ENCODE measurements at regions not wholly inside any gene's neighbourhood (a gene's known extent, or its start where the extent isn't known, plus 50 kb on each side); places are given as distances from the start of the nearest gene placed in this dataset.

DNA sequence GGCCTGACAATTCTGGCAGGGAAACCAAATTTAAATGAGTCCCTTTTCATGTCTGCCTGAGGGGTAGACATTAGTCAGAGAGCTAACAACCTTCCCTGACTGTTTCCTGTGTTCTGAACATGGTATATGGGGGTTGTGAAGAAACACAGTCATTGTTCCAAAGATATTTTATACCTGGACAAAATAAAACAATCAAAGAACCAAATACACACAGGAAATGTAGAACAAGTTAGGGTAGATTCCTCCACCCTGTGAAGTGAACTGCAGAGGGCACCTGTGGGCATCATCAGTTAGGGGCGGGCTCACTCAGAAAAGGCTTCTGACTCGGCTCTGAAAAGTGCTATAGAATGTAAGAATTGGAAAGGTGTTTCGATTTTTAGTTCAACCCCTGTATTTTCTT lies 231.9 kb upstream of the CADM1 start:
- peak; percentile 55 for DNase-seq (ENCODE audit: extremely low spot score)
- H3K36me3 ChIP-seq (ENCODE audit: insufficient read depth): no peaks in the 10 kb centered on the region
- H3K4me3 ChIP-seq (ENCODE audit: low read depth, low read length): no peak overlapping the region
- 79% methylated on average over 3 of the region's 3 CpGs for WGBS
- H3K4me1 ChIP-seq (ENCODE audit: insufficient read depth): no peaks in the 10 kb centered on the region
- no peak overlapping the region for H3K27ac ChIP-seq (ENCODE audit: low read depth)

GRCh38 chr11:115724666-115725065 lies 220.5 kb upstream of the CADM1 start:
- Histone ChIP-seq H3K4me1 (ENCODE audit: insufficient read depth) (no peaks in the 10 kb centered on the region), H3K36me3 (ENCODE audit: insufficient read depth) (no peaks in the 10 kb centered on the region), H3K4me3 (ENCODE audit: low read depth, low read length) (no peak overlapping the region), H3K27ac (ENCODE audit: low read depth) (no peak overlapping the region)
- no peak for DNase-seq (ENCODE audit: extremely low spot score)
- WGBS: 28% methylated on average over 2 of the region's 2 CpGs

DNA sequence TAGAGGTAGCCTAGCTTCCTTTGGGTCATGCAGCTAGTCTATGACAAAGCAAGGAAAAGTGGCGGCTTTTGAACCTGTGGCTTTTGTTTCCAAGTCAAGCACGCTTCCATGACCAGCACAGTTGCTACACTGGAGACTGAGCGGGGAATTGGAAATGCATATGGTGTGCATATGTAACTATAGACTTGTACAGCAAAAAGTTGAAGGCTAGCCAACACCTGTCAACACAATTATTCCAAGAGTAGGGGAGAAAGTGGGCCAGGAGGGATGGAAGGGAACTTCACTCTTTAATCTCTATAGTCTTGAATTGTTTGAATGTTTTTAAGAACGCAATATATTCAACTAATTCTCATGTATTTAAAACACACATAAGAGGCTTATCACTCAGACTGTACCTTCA lies 218.5 kb upstream of the CADM1 start:
- Histone ChIP-seq H3K36me3 (ENCODE audit: insufficient read depth) (no peaks in the 10 kb centered on the region), H3K4me1 (ENCODE audit: insufficient read depth) (no peaks in the 10 kb centered on the region), H3K27ac (ENCODE audit: low read depth) (no peak overlapping the region), H3K4me3 (ENCODE audit: low read depth, low read length) (no peak overlapping the region)
- 87% methylated on average over 4 of the region's 4 CpGs for WGBS
- no peak for DNase-seq (ENCODE audit: extremely low spot score)

GRCh38 chr11:115721296-115721995 lies 217.2 kb upstream of the CADM1 start:
- 87% methylated on average over 3 of the region's 3 CpGs for WGBS
- no peak overlapping the region for H3K4me3 ChIP-seq (ENCODE audit: low read depth, low read length)
- H3K4me1 ChIP-seq (ENCODE audit: insufficient read depth): no peaks in the 10 kb centered on the region
- no peak for DNase-seq (ENCODE audit: extremely low spot score)
- H3K27ac ChIP-seq (ENCODE audit: low read depth): no peak overlapping the region
- H3K36me3 ChIP-seq (ENCODE audit: insufficient read depth): no peaks in the 10 kb centered on the region

DNA sequence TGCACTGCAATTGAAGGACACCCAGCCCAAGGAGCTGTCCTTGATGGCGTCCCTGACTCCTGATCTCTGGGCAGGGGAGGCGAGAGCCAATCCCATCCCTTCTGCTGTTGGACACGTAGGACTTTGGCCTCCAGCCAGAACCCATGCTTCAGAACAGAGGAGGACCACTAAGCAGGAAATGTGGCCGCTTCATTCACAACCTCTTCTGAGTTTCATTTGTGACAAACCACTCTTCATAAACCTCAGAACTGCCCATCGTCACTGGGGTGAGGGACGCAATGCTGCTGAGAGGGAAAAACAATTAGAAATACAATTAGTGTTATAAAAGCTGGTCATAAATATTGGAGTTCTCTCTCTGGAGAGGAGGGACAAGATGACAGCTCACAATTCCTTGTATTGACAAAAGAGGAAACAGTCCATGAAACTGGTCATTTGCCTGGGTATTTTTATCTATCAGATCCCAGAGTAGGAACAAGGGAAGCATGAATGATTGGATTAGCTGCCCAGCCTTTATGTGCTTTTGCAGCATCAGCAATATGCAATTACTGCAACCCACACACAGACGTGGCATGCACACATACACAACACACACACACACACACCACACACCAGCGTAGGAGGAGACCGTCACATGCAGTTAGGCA lies 216.5 kb upstream of the CADM1 start:
- Histone ChIP-seq H3K4me3 (ENCODE audit: low read depth, low read length) (no peak overlapping the region), H3K36me3 (ENCODE audit: insufficient read depth) (no peaks in the 10 kb centered on the region), H3K27ac (ENCODE audit: low read depth) (no peak overlapping the region), H3K4me1 (ENCODE audit: insufficient read depth) (no peaks in the 10 kb centered on the region)
- no peak for DNase-seq (ENCODE audit: extremely low spot score)
- WGBS: 75% methylated on average over 9 of the region's 9 CpGs

GRCh38 chr11:115718945-115719344 lies 214.7 kb upstream of the CADM1 start:
- 97% methylated on average over 3 of the region's 3 CpGs for WGBS
- no peaks in the 10 kb centered on the region for H3K4me1 ChIP-seq (ENCODE audit: insufficient read depth)
- no peak overlapping the region for H3K4me3 ChIP-seq (ENCODE audit: low read depth, low read length)
- H3K36me3 ChIP-seq (ENCODE audit: insufficient read depth): no peaks in the 10 kb centered on the region
- DNase-seq (ENCODE audit: extremely low spot score): no peak
- H3K27ac ChIP-seq (ENCODE audit: low read depth): no peak overlapping the region

- Histone ChIP-seq H3K4me1 (ENCODE audit: insufficient read depth) (no peaks in the 10 kb centered on the region), H3K27ac (ENCODE audit: low read depth) (no peak overlapping the region)
- WGBS: 66% methylated on average over 6 of the region's 6 CpGs
Observed at GRCh38 chr11:115718106-115718505, 213.9 kb upstream of the CADM1 start.

DNA sequence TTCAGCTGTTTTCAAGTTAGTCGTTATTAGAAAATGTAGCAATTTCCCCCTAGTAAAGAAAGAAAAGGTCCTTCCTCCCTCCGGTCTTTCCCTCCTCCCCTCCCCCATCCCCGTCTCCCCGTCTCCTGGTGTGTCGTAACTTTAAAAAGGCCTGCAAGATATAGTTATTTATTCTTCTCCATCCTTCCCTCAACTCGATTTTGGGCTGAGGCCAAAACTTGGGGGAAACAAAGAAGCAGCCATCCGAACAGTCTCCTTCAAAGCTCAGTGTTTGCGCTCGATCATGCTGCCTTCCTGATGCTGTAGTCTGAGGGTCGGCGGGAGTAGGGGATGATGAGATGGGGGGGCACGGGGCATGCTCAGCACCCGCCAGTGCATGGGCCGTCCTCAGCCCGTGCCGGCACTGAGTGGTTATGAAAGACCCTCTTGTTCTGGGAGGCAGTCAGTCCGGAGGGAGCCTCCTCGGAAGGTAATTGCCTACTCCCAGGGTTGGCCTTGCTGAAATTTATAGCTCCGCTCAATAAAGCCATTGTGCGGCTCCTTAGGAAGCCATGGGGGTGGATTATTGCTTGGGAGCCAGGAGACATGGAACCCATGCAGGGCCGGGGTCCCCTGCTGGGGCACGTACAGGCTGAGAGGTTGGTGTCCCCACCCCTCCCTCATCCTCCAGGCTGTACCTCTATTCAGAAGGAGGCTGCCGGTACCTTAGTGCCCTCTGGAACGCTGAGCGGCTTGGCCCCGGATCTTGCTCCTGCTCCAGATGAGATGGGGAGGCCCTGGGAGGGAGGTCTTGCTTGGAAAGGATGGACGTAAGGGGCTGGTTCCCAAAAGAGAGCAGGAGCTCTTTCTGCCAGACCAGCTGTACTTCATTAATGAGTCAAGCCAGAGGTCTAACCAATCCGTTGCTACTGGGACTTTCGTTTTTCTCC lies 212.7 kb upstream of the CADM1 start:
- peak; percentile 73 for DNase-seq (ENCODE audit: extremely low spot score)
- H3K36me3 ChIP-seq (ENCODE audit: insufficient read depth): no peaks in the 10 kb centered on the region
- H3K4me3 ChIP-seq (ENCODE audit: low read depth, low read length): no peak overlapping the region
- H3K27ac ChIP-seq (ENCODE audit: low read depth): no peak overlapping the region
- 46% methylated on average over 29 of the region's 29 CpGs for WGBS
- H3K4me1 ChIP-seq (ENCODE audit: insufficient read depth): no peaks in the 10 kb centered on the region

More at GRCh38 chr11:115718106-115718505, 213.9 kb upstream of the CADM1 start:
- Histone ChIP-seq H3K36me3 (ENCODE audit: insufficient read depth) (no peaks in the 10 kb centered on the region), H3K4me3 (ENCODE audit: low read depth, low read length) (no peak overlapping the region)
- DNase-seq (ENCODE audit: extremely low spot score): no peak

GRCh38 chr11:115716080-115716479 lies 211.9 kb upstream of the CADM1 start:
- no peak overlapping the region for H3K4me3 ChIP-seq (ENCODE audit: low read depth, low read length)

DNA sequence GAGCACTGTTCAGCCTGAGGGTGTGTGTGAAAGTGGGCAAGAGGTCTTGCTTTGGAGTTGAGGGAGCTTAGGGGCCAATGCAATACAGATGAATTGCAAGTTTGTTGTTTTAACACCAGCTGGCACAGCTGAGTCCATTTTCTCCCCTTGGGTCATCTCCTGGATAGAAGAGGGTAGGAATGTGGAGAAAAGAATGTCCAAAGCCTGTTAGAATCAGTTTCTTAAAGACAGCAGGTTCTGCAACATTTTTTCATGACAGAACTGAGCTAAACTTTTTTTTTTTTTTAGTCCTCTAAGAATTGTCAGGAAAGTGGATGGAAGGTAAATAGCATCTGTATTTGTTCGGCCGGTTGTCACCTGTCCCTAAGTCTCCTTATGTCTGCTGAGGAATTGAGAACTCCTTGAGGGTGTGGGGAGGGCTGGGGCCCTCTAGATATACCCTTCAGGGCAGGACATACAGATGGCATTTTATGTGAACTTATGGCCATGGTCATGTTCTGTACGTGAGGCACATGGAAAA lies 211.1 kb upstream of the CADM1 start:
- no peak for DNase-seq (ENCODE audit: extremely low spot score)
- no peaks in the 10 kb centered on the region for H3K4me1 ChIP-seq (ENCODE audit: insufficient read depth)
- no peak overlapping the region for H3K4me3 ChIP-seq (ENCODE audit: low read depth, low read length)
- WGBS: 90% methylated on average over 3 of the region's 3 CpGs
- H3K27ac ChIP-seq (ENCODE audit: low read depth): no peak overlapping the region
- H3K36me3 ChIP-seq (ENCODE audit: insufficient read depth): no peaks in the 10 kb centered on the region

More at GRCh38 chr11:115716080-115716479, 211.9 kb upstream of the CADM1 start:
- Histone ChIP-seq H3K36me3 (ENCODE audit: insufficient read depth) (no peaks in the 10 kb centered on the region), H3K27ac (ENCODE audit: low read depth) (no peak overlapping the region), H3K4me1 (ENCODE audit: insufficient read depth) (no peaks in the 10 kb centered on the region)
- WGBS: 89% methylated on average over 7 of the region's 7 CpGs
- no peak for DNase-seq (ENCODE audit: extremely low spot score)

- no peak overlapping the region for H3K27ac ChIP-seq (ENCODE audit: low read depth)
- H3K4me3 ChIP-seq (ENCODE audit: low read depth, low read length): no peak overlapping the region
- H3K36me3 ChIP-seq (ENCODE audit: insufficient read depth): no peaks in the 10 kb centered on the region
- no peak for DNase-seq (ENCODE audit: extremely low spot score)
- no peaks in the 10 kb centered on the region for H3K4me1 ChIP-seq (ENCODE audit: insufficient read depth)
Observed at GRCh38 chr11:115712296-115712695, 208.1 kb upstream of the CADM1 start.

GRCh38 chr11:115710980-115711379 lies 206.8 kb upstream of the CADM1 start:
- Histone ChIP-seq H3K4me3 (ENCODE audit: low read depth, low read length) (no peak overlapping the region), H3K36me3 (ENCODE audit: insufficient read depth) (no peaks in the 10 kb centered on the region), H3K27ac (ENCODE audit: low read depth) (no peak overlapping the region), H3K4me1 (ENCODE audit: insufficient read depth) (no peaks in the 10 kb centered on the region)
- DNase-seq (ENCODE audit: extremely low spot score): no peak
- WGBS: 88% methylated on average over 20 of the region's 20 CpGs

- Histone ChIP-seq H3K27ac (ENCODE audit: low read depth) (no peak overlapping the region), H3K4me1 (ENCODE audit: insufficient read depth) (no peaks in the 10 kb centered on the region), H3K4me3 (ENCODE audit: low read depth, low read length) (no peak overlapping the region), H3K36me3 (ENCODE audit: insufficient read depth) (no peaks in the 10 kb centered on the region)
- WGBS: 81% methylated on average over 5 of the region's 5 CpGs
- DNase-seq (ENCODE audit: extremely low spot score): no peak
Observed at GRCh38 chr11:115710426-115710825, 206.2 kb upstream of the CADM1 start.
